ENCODE measurements at regions not wholly inside any gene's neighbourhood (a gene's known extent, or its start where the extent isn't known, plus 50 kb on each side); places are given as distances from the start of the nearest gene placed in this dataset.

- TF ChIP-seq PBX3 (IDR thresholded peaks at IDR 0.05) (no peak), KDM1A (IDR thresholded peaks at IDR 0.05; ENCODE audit: low read depth) (peak; percentile 33; the same call in 1 of the 2 replicates), CBX2 (IDR thresholded peaks at IDR 0.05; ENCODE audit: borderline replicate concordance, low read depth) (no peak), RNF2 (IDR thresholded peaks at IDR 0.05; ENCODE audit: borderline replicate concordance, low read depth) (no peak), TP53 (CRISPR knock-in tag; IDR thresholded peaks at IDR 0.05) (no peak), JUN (IDR thresholded peaks at IDR 0.05) (peak in 1 of 2 experiments; percentile 46; a peak in 2 of 5 replicates), ZNF302 (CRISPR knock-in tag; IDR thresholded peaks at IDR 0.05) (no peak), FOSB (CRISPR knock-in tag; IDR thresholded peaks at IDR 0.05) (no peak), RAD21 (conservative IDR thresholded peaks at IDR 0.05 in 1 of 2, IDR thresholded peaks at IDR 0.05 in 1 of 2) (0 out of 5 replicates have a peak, but pooled peaks of 1 of the 2 experiments have one; percentile 9), POLR2A (IDR thresholded peaks at IDR 0.05; ENCODE audit: low read length) (no peak), NPAS2 (CRISPR knock-in tag; IDR thresholded peaks at IDR 0.05; ENCODE audit: borderline replicate concordance) (no peak), FOXS1 (CRISPR knock-in tag; IDR thresholded peaks at IDR 0.05) (no peak), TFCP2L1 (CRISPR knock-in tag; IDR thresholded peaks at IDR 0.05) (no peak), MAZ (IDR thresholded peaks at IDR 0.05; ENCODE audit: borderline replicate concordance, low read depth, low read length) (no peak), SMC3 (IDR thresholded peaks at IDR 0.05) (peak; percentile 4; the same call in 1 of the 3 replicates), NR3C1 (IDR thresholded peaks at IDR 0.05) (no peak), CBX8 (IDR thresholded peaks at IDR 0.05) (no peak), SREBF2 (IDR thresholded peaks at IDR 0.05) (no peak), MYC (IDR thresholded peaks at IDR 0.05; ENCODE audit: borderline replicate concordance, low read length) (peak; percentile 88), ESRRA (IDR thresholded peaks at IDR 0.05; ENCODE audit: borderline replicate concordance, low read length) (no peak), RFX5 (IDR thresholded peaks at IDR 0.05) (no peak), KDM5A (IDR thresholded peaks at IDR 0.05) (no peak), E2F6 (IDR thresholded peaks at IDR 0.05; ENCODE audit: borderline replicate concordance, low read depth) (peak; percentile 54; the same call in 1 of the 2 replicates), HOXA7 (CRISPR knock-in tag; IDR thresholded peaks at IDR 0.05) (0 out of 2 replicates have a peak, but pooled peaks have one; percentile 55), MAX (IDR thresholded peaks at IDR 0.05) (peak; percentile 96), PHF8 (IDR thresholded peaks at IDR 0.05; ENCODE audit: borderline replicate concordance, low read depth) (no peak), EHMT2 (IDR thresholded peaks at IDR 0.05; ENCODE audit: low read depth) (no peak), MAFK (IDR thresholded peaks at IDR 0.05; ENCODE audit: partially characterized antibody) (peak; percentile 70), BHLHE40 (IDR thresholded peaks at IDR 0.05; ENCODE audit: low read depth, low read length) (no peak), ZC3H11A (IDR thresholded peaks at IDR 0.05) (no peak)
- TF ChIP-seq, protein P1, sequence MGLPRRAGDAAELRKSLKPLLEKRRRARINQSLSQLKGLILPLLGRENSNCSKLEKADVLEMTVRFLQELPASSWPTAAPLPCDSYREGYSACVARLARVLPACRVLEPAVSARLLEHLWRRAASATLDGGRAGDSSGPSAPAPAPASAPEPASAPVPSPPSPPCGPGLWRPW (IDR thresholded peaks at IDR 0.05): no peak
- TF ChIP-seq, protein P2, sequence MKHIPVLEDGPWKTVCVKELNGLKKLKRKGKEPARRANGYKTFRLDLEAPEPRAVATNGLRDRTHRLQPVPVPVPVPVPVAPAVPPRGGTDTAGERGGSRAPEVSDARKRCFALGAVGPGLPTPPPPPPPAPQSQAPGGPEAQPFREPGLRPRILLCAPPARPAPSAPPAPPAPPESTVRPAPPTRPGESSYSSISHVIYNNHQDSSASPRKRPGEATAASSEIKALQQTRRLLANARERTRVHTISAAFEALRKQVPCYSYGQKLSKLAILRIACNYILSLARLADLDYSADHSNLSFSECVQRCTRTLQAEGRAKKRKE (CRISPR knock-in tag; IDR thresholded peaks at IDR 0.05; ENCODE audit: low read depth): no peak
- TF ChIP-seq, protein P3, sequence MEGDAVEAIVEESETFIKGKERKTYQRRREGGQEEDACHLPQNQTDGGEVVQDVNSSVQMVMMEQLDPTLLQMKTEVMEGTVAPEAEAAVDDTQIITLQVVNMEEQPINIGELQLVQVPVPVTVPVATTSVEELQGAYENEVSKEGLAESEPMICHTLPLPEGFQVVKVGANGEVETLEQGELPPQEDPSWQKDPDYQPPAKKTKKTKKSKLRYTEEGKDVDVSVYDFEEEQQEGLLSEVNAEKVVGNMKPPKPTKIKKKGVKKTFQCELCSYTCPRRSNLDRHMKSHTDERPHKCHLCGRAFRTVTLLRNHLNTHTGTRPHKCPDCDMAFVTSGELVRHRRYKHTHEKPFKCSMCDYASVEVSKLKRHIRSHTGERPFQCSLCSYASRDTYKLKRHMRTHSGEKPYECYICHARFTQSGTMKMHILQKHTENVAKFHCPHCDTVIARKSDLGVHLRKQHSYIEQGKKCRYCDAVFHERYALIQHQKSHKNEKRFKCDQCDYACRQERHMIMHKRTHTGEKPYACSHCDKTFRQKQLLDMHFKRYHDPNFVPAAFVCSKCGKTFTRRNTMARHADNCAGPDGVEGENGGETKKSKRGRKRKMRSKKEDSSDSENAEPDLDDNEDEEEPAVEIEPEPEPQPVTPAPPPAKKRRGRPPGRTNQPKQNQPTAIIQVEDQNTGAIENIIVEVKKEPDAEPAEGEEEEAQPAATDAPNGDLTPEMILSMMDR (IDR thresholded peaks at IDR 0.05): no peak
These were observed 55.9 kb upstream of the STXBP1 start (continued) for GRCh38 chr9:127555840-127556820.

Measured in A549 (cell line).